SK-N-SH (cell line): ENCODE measurements at regions not wholly inside any gene's neighbourhood (a gene's known extent, or its start where the extent isn't known, plus 50 kb on each side); places are given as distances from the start of the nearest gene placed in this dataset.

ENCODE experiments used
- CTCF ChIA-PET: fragments of 300-600, 350-600 bp; formaldehyde crosslinking; extraction: SDS; loops from one replicate; lab custom pipeline; 2021; lab: Yijun Ruan, JAX
- POLR2A ChIA-PET: fragments of 350-600 bp; sonication (Branson Sonifier 250); formaldehyde crosslinking; extraction: SDS; loops from one replicate; lab custom pipeline; 2020; ENCODE audit warnings: antibody characterized with exemption, inconsistent platforms; lab: Yijun Ruan, JAX
- DNase-seq: peaks from one replicate; pipeline ENCODE4 v3.0.0; 2012
- H2AFZ ChIP-seq: fragments of 200-600 bp; sonication (generic); 2 replicates; pipeline ENCODE4 v1.8.1; 2016; ENCODE audit warnings: antibody characterized with exemption, mild to moderate bottlenecking, low read depth
- H3F3A ChIP-seq: fragments of 200-600 bp; sonication (generic); replicated peaks from 2 replicates; pipeline ENCODE3; 2016; ENCODE audit warnings: antibody characterized with exemption, mild to moderate bottlenecking; ENCODE audit not compliant: insufficient read depth
- H3K27ac ChIP-seq, 2 experiments: fragments of 200-500 bp in 1 of 2; fragments of 200-600 bp in 1 of 2; sonication (Bioruptor generic) in 1 of 2; sonication (generic), shearing (Covaris generic) in 1 of 2; 2 replicates each; pipeline versions ENCODE4 v1.5.1 to v1.6.1; 2014 to 2016; ENCODE audit warnings: low read depth in 2 of 2, inconsistent platforms in 1 of 2, low read length in 1 of 2, mild to moderate bottlenecking in 1 of 2, mixed read lengths in 1 of 2
- H3K27me3 ChIP-seq: fragments of 200-600 bp; sonication (generic), shearing (Covaris generic); 2 replicates; pipeline ENCODE4 v1.6.1; 2016; ENCODE audit warnings: mixed run types; ENCODE audit not compliant: insufficient read depth
- H3K36me3 ChIP-seq, 2 experiments: fragments of 200-500 bp in 1 of 2; fragments of 200-600 bp in 1 of 2; sonication (Bioruptor generic) in 1 of 2; sonication (generic) in 1 of 2; replicated peaks in 1 of 2; 2 replicates each; pipeline versions ENCODE3 to v1.5.1; 2014 to 2016; ENCODE audit warnings: low read length in 1 of 2, mild to moderate bottlenecking in 1 of 2; ENCODE audit not compliant: insufficient read depth in 2 of 2, control insufficient read depth in 1 of 2
- H3K4me1 ChIP-seq, 2 experiments: fragments of 200-500 bp in 1 of 2; fragments of 200-600 bp in 1 of 2; sonication (Bioruptor generic) in 1 of 2; sonication (generic), shearing (Covaris generic) in 1 of 2; 2 replicates each; pipeline versions ENCODE4 v1.5.1 to v1.6.1; 2014 to 2016; ENCODE audit warnings: low read depth in 1 of 2, low read length in 1 of 2, mixed run types in 1 of 2; ENCODE audit not compliant: insufficient read depth in 2 of 2, control insufficient read depth in 1 of 2
- H3K4me2 ChIP-seq: fragments of 200-600 bp; sonication (generic), shearing (Covaris generic); 2 replicates; pipeline ENCODE4 v1.6.1; 2017; ENCODE audit warnings: mixed run types
- H3K4me3 ChIP-seq, 2 experiments: fragments of 200-500 bp in 1 of 2; fragments of 200-600 bp in 1 of 2; sonication (Bioruptor generic) in 1 of 2; sonication (generic), shearing (Covaris generic) in 1 of 2; 2 replicates each; pipeline versions ENCODE4 v1.5.1 to v1.8.1; 2014 to 2016; ENCODE audit warnings: low read depth in 2 of 2, inconsistent platforms in 1 of 2, low read length in 1 of 2, mild to moderate bottlenecking in 1 of 2, mixed read lengths in 1 of 2, moderate library complexity in 1 of 2
- H3K79me2 ChIP-seq: fragments of 200-600 bp; sonication (generic); 2 replicates; pipeline ENCODE4 v1.8.1; 2017; ENCODE audit warnings: mild to moderate bottlenecking; ENCODE audit not compliant: insufficient read depth
- H3K9ac ChIP-seq: fragments of 200-600 bp; sonication (generic); 2 replicates; pipeline ENCODE4 v1.6.1; 2017; ENCODE audit warnings: mixed run types
- H3K9me2 ChIP-seq: fragments of 200-600 bp; sonication (generic); 2 replicates; pipeline ENCODE4 v1.6.1; 2017; ENCODE audit warnings: mixed run types
- H3K9me3 ChIP-seq: fragments of 200-600 bp; sonication (generic); 2 replicates; pipeline ENCODE4 v1.6.1; 2017; ENCODE audit warnings: mixed run types, mild to moderate bottlenecking, moderate library complexity
- H4K20me1 ChIP-seq: fragments of 200-600 bp; sonication (generic); 2 replicates; pipeline ENCODE4 v1.6.1; 2017; ENCODE audit warnings: mild to moderate bottlenecking, mixed run types; ENCODE audit not compliant: insufficient read depth
- CHD2 ChIP-seq: fragments of 150-350 bp; IDR thresholded peaks from 2 replicates; pipeline ENCODE4 v1.6.1; 2018; ENCODE audit warnings: low read length; ENCODE audit not compliant: partially characterized antibody
- CTCF ChIP-seq: fragments of 200-600 bp; sonication (generic); IDR thresholded peaks from 2 replicates; pipeline ENCODE4 v1.6.1; 2017; ENCODE audit warnings: antibody characterized with exemption, mild to moderate bottlenecking, moderate library complexity
- ELF1 ChIP-seq: IDR thresholded peaks from 2 replicates; pipeline ENCODE4 v1.4.0; 2012
- EZH2phosphoT487 ChIP-seq: fragments of 200-600 bp; sonication (generic); IDR thresholded peaks from 2 replicates; pipeline ENCODE4 v1.6.1; 2017; ENCODE audit warnings: low read depth, mixed run types, mild to moderate bottlenecking, antibody characterized with exemption, moderate library complexity, borderline replicate concordance
- FOSL2 ChIP-seq: IDR thresholded peaks from 2 replicates; pipeline ENCODE4 v1.4.0; 2012; ENCODE audit warnings: low read depth, mild to moderate bottlenecking, moderate library complexity, borderline replicate concordance
- GABPA ChIP-seq: IDR thresholded peaks from 2 replicates; pipeline ENCODE4 v1.4.0; 2012; ENCODE audit warnings: low read depth, mild to moderate bottlenecking
- JUND ChIP-seq: IDR thresholded peaks from 2 replicates; pipeline ENCODE4 v1.4.0; 2012
- MAX ChIP-seq: IDR thresholded peaks from 2 replicates; pipeline ENCODE4 v1.4.0; 2012; ENCODE audit warnings: low read depth
- NFIC ChIP-seq: IDR thresholded peaks from 2 replicates; pipeline ENCODE4 v1.4.0; 2012; ENCODE audit warnings: borderline replicate concordance
- NRF1 ChIP-seq: IDR thresholded peaks from 2 replicates; pipeline ENCODE4 v1.6.1; 2012; ENCODE audit warnings: low read depth, mild to moderate bottlenecking, low read length
- PBX3 ChIP-seq: IDR thresholded peaks from 2 replicates; pipeline ENCODE4; 2012
- RAD21 ChIP-seq: IDR thresholded peaks from 2 replicates; pipeline ENCODE4 v1.6.1; 2012; ENCODE audit warnings: mild to moderate bottlenecking, low read length
- RXRA ChIP-seq: IDR thresholded peaks from 2 replicates; pipeline ENCODE4 v1.4.0; 2012; ENCODE audit warnings: low read depth, mild to moderate bottlenecking, borderline replicate concordance
- SIN3A ChIP-seq: IDR thresholded peaks from 2 replicates; pipeline ENCODE4 v1.6.1; 2012; ENCODE audit warnings: low read depth, mild to moderate bottlenecking, low read length, moderate library complexity, borderline replicate concordance
- TAF1 ChIP-seq: IDR thresholded peaks from 2 replicates; pipeline ENCODE4 v1.6.1; 2012; ENCODE audit warnings: low read depth, mild to moderate bottlenecking, low read length, moderate library complexity, borderline replicate concordance
- TCF12 ChIP-seq: IDR thresholded peaks from 2 replicates; pipeline ENCODE4 v1.4.0; 2012
- TEAD4 ChIP-seq: IDR thresholded peaks from 2 replicates; pipeline ENCODE4 v1.4.0; 2012; ENCODE audit warnings: mild to moderate bottlenecking, borderline replicate concordance; ENCODE audit not compliant: insufficient read depth
- YY1 ChIP-seq: IDR thresholded peaks from 2 replicates; pipeline ENCODE4 v1.4.0; 2012; ENCODE audit warnings: low read depth, mild to moderate bottlenecking
- ZBTB33 ChIP-seq: IDR thresholded peaks from 2 replicates; pipeline ENCODE4 v1.4.0; 2012; ENCODE audit warnings: low read depth, borderline replicate concordance

- Histone ChIP-seq H3K36me3 (no peaks in the 10 kb centered on the region), H3K27ac (no peak overlapping the region), H3K4me2 (no peak overlapping the region), H3K9me2 (no peaks in the 10 kb centered on the region), H3K79me2 (no peaks in the 10 kb centered on the region), H4K20me1 (no peaks in the 10 kb centered on the region), H3F3A (peaks cover 16% of the 10 kb centered on the region), H3K4me3 (no peak overlapping the region), H3K27me3 (no peaks in the 10 kb centered on the region), H2AFZ (no peak overlapping the region), H3K4me1 (no peaks in the 10 kb centered on the region), H3K9me3 (0 out of 2 replicates have a peak, but pooled peaks cover 4% of the 10 kb centered on the region), H3K9ac (no peak overlapping the region)
- ChIA-PET CTCF (no interaction called here), POLR2A (no interaction called here)
- TF ChIP-seq YY1 (no peak), FOSL2 (no peak), CTCF (no peak), TAF1 (no peak), NRF1 (no peak), TCF12 (no peak), NFIC (no peak), MAX (no peak), GABPA (no peak), PBX3 (no peak), RAD21 (no peak), EZH2phosphoT487 (no peak), ZBTB33 (no peak), ELF1 (no peak), CHD2 (no peak), SIN3A (no peak), JUND (no peak), TEAD4 (no peak), RXRA (no peak)
- no peak for DNase-seq
These were observed 1227.0 kb upstream of the GJE1 start for GRCh38 chr6:140905724-140906123.
